ENCODE measurements at regions not wholly inside any gene's neighbourhood (a gene's known extent, or its start where the extent isn't known, plus 50 kb on each side); places are given as distances from the start of the nearest gene placed in this dataset.

DNA sequence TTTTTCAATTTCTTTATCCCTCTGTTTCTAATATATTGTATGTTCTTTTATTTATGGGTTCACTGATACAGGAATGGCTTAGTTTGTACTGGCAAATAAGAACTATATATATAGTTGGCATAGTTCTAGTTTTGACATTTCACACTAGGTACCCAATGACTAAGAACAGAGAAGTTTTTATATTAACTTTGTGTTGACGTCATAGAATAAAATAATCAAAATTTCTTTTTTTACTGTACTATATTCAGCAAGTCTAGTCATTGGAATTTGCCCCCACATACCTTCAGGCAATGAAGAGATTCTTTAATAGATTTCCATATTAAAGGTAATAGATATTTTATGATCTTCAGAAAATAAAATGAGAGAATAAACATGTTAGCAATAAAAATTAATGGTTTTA lies 713.2 kb downstream of the NOVA1 start:
- no peak for TF ChIP-seq POLR2A (IDR thresholded peaks at IDR 0.05; ENCODE audit: low read depth)
- no peak for TF ChIP-seq POLR2AphosphoS5 (IDR thresholded peaks at IDR 0.05)

All from esophagus muscularis mucosa (tissue), 2 donors.